ENCODE measurements at regions not wholly inside any gene's neighbourhood (a gene's known extent, or its start where the extent isn't known, plus 50 kb on each side); places are given as distances from the start of the nearest gene placed in this dataset.
"Not testable (repeated sequence)": the region's sequence is repeated elsewhere in the genome, so short reads cannot be mapped to it uniquely, and the experiment has no call there.

DNA sequence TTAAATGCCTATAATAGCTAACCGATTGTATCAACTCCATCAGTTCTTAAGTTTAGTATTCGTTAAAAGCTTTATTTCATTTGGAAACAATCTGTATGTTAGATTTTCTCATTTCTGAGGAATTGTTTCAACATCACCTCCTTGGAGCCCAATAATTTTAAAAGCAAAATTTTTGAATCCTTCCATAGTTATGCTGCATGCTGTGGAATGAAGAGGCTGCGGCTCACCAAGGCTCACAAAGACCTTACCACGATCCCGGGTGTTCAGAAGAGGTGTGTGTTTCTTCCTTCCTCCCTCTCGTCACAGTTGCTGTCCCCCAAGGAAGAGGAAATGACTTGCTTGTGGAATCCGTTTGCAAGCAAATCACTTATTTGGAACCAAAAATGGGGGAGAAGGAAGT is 143.8 kb downstream of the FGF1 start:
- Mint-ChIP-seq H3K4me1 (no peaks in the 10 kb centered on the region), H3K36me3 (ENCODE audit: low read depth) (no peaks in the 10 kb centered on the region), H3K9me3 (no peaks in the 10 kb centered on the region), H3K27ac (no peak overlapping the region), H3K27me3 (no peaks in the 10 kb centered on the region), H3K4me3 (no peak overlapping the region)
- no peak for ATAC-seq (replicated peaks)

DNA sequence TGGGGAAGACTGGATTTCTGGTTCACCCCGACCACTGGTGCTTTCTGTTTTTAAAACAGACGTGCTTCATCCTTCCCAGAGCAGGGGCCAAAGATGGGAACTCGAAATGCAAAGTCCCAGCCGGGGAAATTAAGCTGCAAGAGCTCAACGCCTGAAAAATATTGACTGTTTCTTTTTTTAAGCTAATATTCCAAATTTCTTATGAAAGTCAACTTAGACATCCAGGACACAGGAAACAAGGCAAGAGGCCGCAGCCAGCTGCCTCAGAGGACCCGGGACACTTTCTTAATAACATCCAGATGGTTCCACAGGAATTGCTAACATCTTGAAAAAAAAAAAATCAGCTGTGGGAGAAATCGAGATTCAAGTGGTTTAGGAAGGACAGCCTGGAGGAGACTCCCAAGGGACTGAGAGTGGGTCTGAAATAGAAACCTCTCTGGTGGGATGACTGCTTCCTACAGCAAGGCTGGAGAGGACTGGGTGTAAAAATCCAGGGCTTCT is 144.9 kb downstream of the FGF1 start:
- Mint-ChIP-seq H3K36me3 (ENCODE audit: low read depth) (no peaks in the 10 kb centered on the region), H3K9me3 (no peaks in the 10 kb centered on the region), H3K4me3 (no peak overlapping the region), H3K27me3 (no peaks in the 10 kb centered on the region), H3K4me1 (no peaks in the 10 kb centered on the region), H3K27ac (no peak overlapping the region)
- no peak for ATAC-seq (replicated peaks)

DNA sequence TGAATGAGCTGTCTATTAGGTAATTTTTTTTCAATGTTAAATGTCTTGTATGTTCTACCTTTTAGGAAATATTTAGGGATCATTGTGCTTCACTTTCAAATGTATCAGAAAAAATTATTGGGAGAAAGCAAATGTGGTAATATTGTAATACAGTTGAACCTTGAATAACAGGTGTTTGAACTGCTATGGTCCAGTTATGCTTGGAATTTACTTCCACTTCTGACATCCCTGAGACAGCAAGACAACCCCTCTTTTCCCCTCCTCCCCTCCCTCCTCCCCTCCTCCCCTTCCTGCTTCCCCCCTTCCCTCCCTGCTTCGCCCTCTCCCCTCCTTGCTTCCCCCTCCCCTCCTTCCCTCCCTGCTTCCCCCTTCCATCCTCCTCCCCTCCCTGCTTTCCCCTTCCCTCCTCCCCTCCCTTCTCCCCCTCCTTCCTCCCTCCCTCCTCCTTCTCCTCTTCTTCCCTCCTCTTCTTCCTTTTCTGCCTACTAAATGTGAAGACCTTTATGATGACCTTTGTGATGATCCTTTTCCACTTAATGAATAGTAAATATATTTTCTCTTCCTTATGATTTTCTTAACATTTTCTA is 146.6 kb downstream of the FGF1 start:
- H3K27ac Mint-ChIP-seq: no peak overlapping the region
- no peaks in the 10 kb centered on the region for H3K36me3 Mint-ChIP-seq (ENCODE audit: low read depth)
- H3K4me3 Mint-ChIP-seq: no peak overlapping the region
- H3K4me1 Mint-ChIP-seq: no peaks in the 10 kb centered on the region
- no peak for ATAC-seq (replicated peaks)
- H3K27me3 Mint-ChIP-seq: no peaks in the 10 kb centered on the region
- no peaks in the 10 kb centered on the region for H3K9me3 Mint-ChIP-seq

DNA sequence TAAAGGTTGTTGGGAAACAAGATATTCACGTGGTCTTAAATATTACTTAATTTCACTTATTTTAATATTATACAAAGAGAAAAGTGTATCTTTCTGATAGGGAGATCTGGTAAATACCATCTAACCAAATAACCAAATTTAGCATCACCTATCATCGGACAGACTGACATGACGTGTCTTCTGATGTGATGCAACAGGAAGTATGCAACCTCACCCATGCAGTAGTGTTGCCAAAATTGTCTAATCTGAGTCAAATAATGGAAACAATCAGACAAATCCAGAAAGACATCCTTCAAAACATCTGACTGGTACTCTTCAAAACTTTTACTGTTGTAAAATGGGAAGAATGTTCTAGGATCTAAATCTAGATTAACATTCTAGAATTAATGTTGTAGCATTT is 148.0 kb downstream of the FGF1 start:
- Mint-ChIP-seq H3K27ac (no peak overlapping the region), H3K4me3 (no peak overlapping the region), H3K27me3 (no peaks in the 10 kb centered on the region), H3K36me3 (ENCODE audit: low read depth) (no peaks in the 10 kb centered on the region), H3K9me3 (no peaks in the 10 kb centered on the region), H3K4me1 (peaks cover 2% of the 10 kb centered on the region)
- no peak for ATAC-seq (replicated peaks)

DNA sequence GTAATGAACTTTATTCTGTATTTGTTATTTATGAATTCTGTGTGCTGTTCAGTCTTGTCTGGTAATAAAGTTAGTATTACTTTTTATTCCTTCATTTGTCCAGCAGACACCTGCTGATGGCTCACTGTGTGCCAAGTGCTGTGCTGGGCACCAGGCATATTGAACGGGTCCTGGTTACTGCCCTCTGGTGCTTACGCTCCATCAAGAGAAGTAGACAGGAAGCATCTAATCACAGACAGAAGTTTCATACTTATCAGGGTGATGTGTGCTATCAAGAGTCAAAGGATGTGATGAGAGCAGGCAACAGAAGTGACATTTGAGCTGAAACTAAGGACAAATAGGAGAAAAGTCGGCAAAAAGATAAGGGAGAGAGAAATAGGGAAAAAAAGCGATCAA is 153.1 kb downstream of the FGF1 start:
- H3K36me3 Mint-ChIP-seq (ENCODE audit: low read depth): no peaks in the 10 kb centered on the region
- no peak overlapping the region for H3K4me3 Mint-ChIP-seq
- peak overlapping the region; percentile 21 for H3K27ac Mint-ChIP-seq
- H3K27me3 Mint-ChIP-seq: no peaks in the 10 kb centered on the region
- no peaks in the 10 kb centered on the region for H3K9me3 Mint-ChIP-seq
- no peak for ATAC-seq (replicated peaks)
- H3K4me1 Mint-ChIP-seq: peaks cover 15% of the 10 kb centered on the region

DNA sequence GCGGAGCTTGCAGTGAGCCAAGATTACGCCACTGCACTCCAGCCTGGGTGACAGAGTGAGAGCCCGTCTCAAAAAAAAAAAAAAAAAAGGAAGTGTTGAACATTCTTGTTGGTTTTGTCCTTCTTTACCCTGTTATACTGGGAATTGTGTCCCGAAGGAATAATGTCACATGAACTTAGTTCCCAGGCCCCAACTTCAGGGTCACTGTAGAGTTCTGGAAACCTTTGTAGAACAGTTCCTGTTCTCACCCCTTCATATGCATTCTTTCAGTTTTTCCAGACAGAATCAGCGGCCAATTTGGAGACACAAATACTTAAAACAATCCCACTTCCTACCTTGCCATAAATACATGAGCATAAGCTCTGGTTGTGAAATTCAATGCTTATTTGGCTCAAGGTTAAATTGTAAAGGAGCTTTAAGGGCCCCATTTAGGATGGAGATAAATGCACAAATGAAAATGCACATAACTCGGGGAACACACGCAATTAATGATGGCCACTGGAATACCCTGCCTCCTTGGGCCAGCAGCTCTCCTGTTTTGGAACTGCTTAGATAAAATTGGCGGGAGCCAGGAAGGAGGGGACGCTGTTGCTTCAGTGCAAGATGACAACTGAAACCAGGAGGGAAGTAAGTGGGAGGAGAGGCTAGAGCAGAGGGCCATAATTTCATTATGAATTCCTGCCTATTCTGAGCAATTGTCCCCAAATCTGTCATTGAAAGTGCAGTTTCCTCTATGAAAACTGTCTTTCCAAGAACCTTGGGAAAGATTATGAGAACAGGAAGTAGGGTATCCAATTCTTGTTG is 153.7 kb downstream of the FGF1 start:
- Mint-ChIP-seq H3K36me3 (ENCODE audit: low read depth) (no peaks in the 10 kb centered on the region), H3K4me3 (no peak overlapping the region), H3K27me3 (no peaks in the 10 kb centered on the region), H3K9me3 (no peaks in the 10 kb centered on the region), H3K27ac (peak overlapping the region; percentile 21), H3K4me1 (peaks cover 15% of the 10 kb centered on the region)
- no peak for ATAC-seq (replicated peaks)

DNA sequence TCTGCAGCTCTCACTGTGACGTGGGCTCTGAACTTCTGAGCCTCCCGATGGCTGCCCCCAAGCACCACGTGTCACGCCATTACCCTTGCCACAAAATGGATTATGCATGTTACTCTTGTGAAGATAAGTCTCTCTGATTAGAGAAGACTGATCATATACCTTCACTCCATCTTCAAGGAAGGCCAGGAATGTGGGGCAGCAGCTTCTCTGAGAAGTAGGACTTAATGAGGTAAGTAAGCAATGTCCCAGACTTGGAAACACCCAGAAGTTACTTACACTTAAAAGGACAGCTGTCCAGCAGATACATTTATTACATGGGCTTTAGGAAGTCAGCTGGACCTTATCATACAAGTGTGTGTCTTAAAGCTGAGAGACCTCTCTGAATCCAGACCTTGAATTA is 155.0 kb downstream of the FGF1 start:
- ATAC-seq (replicated peaks): no peak
- Mint-ChIP-seq H3K27me3 (no peaks in the 10 kb centered on the region), H3K27ac (no peak overlapping the region), H3K4me3 (no peak overlapping the region), H3K36me3 (ENCODE audit: low read depth) (no peaks in the 10 kb centered on the region), H3K9me3 (no peaks in the 10 kb centered on the region), H3K4me1 (peaks cover 15% of the 10 kb centered on the region)

DNA sequence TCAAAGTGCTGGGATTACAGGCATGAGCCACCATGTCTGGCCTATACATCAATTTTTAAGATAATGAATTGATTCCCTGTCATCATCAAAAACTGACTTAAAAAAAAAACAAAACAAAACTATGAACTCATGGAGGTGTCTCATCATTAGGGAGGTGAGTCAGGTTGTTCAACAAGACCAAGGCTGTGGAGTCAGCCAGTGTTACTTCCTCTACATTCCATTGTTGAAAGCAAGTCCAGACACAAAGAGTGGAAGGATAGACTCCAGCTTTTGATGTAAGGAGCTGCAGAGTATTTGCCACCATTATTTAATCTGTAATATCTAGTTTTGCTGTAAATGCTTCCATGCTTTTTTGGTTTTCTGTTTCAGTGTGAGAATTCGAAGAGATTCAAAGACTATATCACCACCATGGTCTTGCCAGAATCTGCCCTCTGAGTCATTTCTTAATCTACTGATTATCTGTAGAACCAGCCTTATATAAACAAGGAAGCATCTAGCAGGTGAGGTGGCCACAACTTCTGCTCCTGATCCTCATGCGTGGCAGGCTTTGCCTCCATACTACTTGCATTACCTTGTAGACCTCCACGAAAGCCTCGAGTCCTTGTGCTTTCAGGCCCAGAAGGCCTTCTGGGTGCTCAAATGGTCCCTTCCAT is 156.1 kb downstream of the FGF1 start:
- Mint-ChIP-seq H3K27me3 (no peaks in the 10 kb centered on the region), H3K4me3 (no peak overlapping the region), H3K27ac (peak overlapping the region; percentile 45), H3K9me3 (no peaks in the 10 kb centered on the region), H3K4me1 (peaks cover 15% of the 10 kb centered on the region), H3K36me3 (ENCODE audit: low read depth) (no peaks in the 10 kb centered on the region)
- ATAC-seq (replicated peaks): peak; percentile 89

DNA sequence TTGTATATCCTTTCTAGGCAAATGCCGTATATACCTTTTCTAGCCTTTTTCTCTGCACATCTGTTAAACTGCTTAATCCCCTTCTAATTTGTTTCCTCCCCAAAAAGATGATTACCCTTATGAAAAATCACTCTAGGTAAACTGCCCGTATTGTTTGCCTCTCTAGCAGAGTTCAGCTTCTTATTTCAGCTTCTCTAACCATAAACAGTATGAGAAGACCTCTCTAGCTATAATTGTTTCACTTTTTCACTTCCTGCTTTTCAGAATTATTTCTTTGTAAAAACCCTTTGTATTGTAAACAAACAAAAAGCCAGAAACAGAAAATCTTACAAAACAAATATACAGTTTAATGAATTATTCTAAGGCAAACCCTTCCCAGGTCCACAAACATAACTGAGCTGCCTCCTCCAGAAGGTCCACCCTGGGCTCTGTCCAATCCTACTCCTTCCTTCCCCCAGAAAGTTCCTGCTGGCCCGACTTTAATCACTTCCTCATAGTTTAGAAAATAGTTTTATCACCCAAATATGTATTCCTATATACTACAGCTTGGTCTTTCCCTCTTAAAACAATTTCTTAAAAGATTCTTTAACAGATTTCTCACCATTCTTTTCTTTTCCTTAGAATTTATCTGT is 158.1 kb downstream of the FGF1 start:
- Mint-ChIP-seq H3K4me1 (peaks cover 12% of the 10 kb centered on the region), H3K4me3 (no peak overlapping the region), H3K9me3 (no peaks in the 10 kb centered on the region), H3K36me3 (ENCODE audit: low read depth) (no peaks in the 10 kb centered on the region), H3K27ac (no peak overlapping the region), H3K27me3 (no peaks in the 10 kb centered on the region)
- no peak for ATAC-seq (replicated peaks)

DNA sequence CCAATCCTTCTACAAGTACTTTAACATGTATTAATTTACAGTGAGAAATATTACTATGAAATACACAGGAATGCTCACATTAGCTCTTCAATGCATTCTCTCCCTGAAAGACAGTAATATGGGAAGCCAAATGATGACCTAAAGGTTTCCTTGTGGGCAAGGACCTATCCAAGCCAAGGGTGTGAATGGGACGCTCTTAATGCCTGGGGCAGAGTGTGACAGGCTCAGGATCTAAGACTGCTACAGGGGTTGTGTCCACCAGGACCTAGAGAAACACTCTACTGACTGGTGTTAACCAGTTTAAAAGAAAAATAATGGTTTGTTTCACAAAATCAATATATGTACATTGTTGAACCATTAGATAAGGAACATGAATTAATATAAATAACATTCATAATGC is 158.7 kb downstream of the FGF1 start:
- ATAC-seq (replicated peaks): no peak
- Mint-ChIP-seq H3K27me3 (no peaks in the 10 kb centered on the region), H3K27ac (no peak overlapping the region), H3K4me3 (no peak overlapping the region), H3K9me3 (no peaks in the 10 kb centered on the region), H3K4me1 (peaks cover 10% of the 10 kb centered on the region), H3K36me3 (ENCODE audit: low read depth) (no peaks in the 10 kb centered on the region)

DNA sequence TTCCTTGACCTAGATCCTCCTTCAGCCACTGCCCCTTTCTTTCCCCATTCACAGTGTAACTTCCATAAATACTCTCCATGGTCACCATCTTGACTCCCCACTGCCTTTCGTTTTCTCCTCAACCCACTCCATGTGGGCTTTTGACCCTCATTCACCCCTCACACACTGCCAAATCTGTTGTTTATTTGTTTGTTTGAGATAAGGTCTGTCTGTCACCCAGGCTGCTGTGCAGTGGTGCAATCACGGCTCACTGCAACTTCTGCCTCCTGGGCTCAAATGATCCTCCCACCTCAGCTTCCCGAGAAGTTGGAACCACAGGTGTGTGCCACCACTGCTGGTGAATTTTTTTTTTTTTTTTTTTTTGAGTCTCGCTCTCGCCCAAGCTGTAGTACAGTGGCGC is 162.9 kb downstream of the FGF1 start:
- H3K9me3 Mint-ChIP-seq: no peaks in the 10 kb centered on the region
- no peak overlapping the region for H3K4me3 Mint-ChIP-seq
- H3K4me1 Mint-ChIP-seq: no peaks in the 10 kb centered on the region
- H3K36me3 Mint-ChIP-seq (ENCODE audit: low read depth): no peaks in the 10 kb centered on the region
- ATAC-seq (replicated peaks): no peak
- no peaks in the 10 kb centered on the region for H3K27me3 Mint-ChIP-seq
- H3K27ac Mint-ChIP-seq: no peak overlapping the region

DNA sequence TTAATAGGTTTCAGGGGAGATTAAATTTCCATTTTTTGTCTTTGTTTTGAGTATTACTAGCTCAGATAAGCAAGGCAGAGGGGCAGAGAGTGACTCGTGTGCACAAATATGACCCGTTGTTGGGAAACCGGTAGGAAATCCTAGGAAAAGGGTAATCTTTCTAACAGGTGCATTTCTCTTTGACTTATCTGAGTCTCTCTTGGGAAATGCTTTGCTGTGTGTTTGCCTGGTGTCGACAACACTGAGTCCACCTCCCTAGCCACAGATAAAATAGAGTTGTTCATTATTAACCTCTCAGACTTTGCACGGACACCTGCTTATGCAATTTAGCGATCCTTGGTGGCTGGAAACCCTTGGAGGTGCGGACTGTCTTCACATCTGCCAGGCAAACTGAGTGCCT is 164.2 kb downstream of the FGF1 start:
- ATAC-seq (replicated peaks): no peak
- no peak overlapping the region for H3K4me3 Mint-ChIP-seq
- H3K27ac Mint-ChIP-seq: no peak overlapping the region

DNA sequence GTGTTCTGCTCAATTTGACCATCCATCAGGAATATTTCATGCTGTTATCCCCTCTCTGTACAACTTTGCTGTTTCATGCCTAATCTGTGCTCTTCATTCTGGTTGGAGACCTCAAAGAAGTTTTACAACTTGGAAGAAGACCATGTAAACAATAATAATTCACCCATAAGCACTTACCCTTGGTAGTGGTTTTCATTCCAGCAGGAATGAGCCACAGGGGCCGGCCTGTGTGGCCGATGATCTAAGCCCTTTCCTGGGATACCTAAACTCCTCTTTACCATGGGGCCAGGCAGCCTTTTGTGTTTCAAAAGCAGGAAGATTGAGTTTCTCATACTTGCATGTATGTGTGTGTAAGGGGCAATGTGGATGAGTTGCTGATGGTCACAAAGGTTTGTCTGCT is 165.0 kb downstream of the FGF1 start:
- Mint-ChIP-seq H3K4me3 (no peak overlapping the region), H3K4me1 (peaks cover 4% of the 10 kb centered on the region), H3K36me3 (ENCODE audit: low read depth) (no peaks in the 10 kb centered on the region), H3K27ac (no peak overlapping the region), H3K27me3 (no peaks in the 10 kb centered on the region), H3K9me3 (peaks cover 5% of the 10 kb centered on the region)
- no peak for ATAC-seq (replicated peaks)

More for the DNA sequence above, 164.2 kb downstream of the FGF1 start:
- Mint-ChIP-seq H3K4me1 (no peaks in the 10 kb centered on the region), H3K9me3 (peaks cover under 1% of the 10 kb centered on the region), H3K36me3 (ENCODE audit: low read depth) (no peaks in the 10 kb centered on the region), H3K27me3 (no peaks in the 10 kb centered on the region)

DNA sequence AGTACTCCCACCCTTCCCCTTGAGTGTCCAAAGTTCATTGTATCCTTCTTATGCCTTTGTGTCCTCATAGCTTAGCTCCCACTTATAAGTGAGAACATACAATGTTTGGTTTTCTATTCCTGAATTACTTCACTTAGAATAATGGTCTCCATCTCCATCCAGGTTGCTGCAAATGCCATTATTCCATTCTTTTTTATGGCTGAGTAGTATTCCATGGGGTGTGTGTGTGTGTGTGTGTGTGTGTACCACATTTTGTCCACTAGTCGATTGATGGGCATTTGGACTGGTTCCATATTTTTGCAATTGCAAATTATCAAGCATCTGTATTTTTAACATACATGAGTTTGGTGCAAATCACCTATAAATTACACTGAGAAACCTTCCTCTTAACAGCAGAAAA is 166.0 kb downstream of the FGF1 start:
- not testable (repeated sequence) for H3K4me1 Mint-ChIP-seq; H3K36me3 Mint-ChIP-seq (ENCODE audit: low read depth); ATAC-seq (replicated peaks); H3K27me3 Mint-ChIP-seq; H3K4me3 Mint-ChIP-seq; H3K27ac Mint-ChIP-seq; H3K9me3 Mint-ChIP-seq

DNA sequence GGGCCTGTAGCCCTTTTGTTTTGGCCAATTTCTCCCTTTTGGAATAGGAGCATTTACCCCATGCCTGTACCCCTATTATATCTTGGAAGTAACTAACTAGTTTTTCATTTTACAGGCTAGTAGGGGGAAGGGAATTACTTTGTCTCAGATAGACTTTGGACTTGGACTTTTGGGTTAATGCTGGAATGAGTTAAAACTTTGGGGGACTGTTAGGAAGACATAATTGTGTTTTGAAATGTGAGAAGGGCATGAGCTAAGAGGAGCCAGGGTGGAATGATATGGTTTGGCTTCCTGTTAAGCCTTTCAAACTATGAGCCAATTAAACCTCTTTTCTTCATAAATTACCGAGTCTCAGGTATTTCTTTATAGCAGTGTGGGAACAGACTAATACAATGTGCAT is 168.1 kb downstream of the FGF1 start:
- H3K27ac Mint-ChIP-seq: no peak overlapping the region
- peaks cover 4% of the 10 kb centered on the region for H3K4me1 Mint-ChIP-seq

More for the DNA sequence above, 168.1 kb downstream of the FGF1 start:
- Mint-ChIP-seq H3K9me3 (peaks cover 5% of the 10 kb centered on the region), H3K27me3 (no peaks in the 10 kb centered on the region), H3K4me3 (no peak overlapping the region), H3K36me3 (ENCODE audit: low read depth) (no peaks in the 10 kb centered on the region)
- ATAC-seq (replicated peaks): no peak

All from activated T-helper 17 cell treated with anti-CD3 and anti-CD28 coated beads, Interleukin-2, amount 50 U/mL, for 72 hours (primary cell).